CD14-positive monocyte (primary cell): ENCODE measurements at regions not wholly inside any gene's neighbourhood (a gene's known extent, or its start where the extent isn't known, plus 50 kb on each side); places are given as distances from the start of the nearest gene placed in this dataset.

ENCODE experiments used
- DNase-seq, 3 donors: peaks; one replicate each; pipeline ENCODE4 v3.0.0-alpha.2; 2011 to 2022
- H2AFZ ChIP-seq: 2 replicates; pipeline ENCODE4 v1.6.0; 2012; ENCODE audit warnings: mild to moderate bottlenecking, low read depth, low read length, inconsistent platforms; ENCODE audit not compliant: insufficient read depth, poor library complexity, severe bottlenecking
- H3K27ac ChIP-seq, 2 donors: 1 replicate in 1 of 2; 2 replicates in 1 of 2; pipeline ENCODE4 v1.5.1; 2012 to 2013; ENCODE audit warnings: low read length in 2 of 2, control low read depth in 1 of 2, inconsistent platforms in 1 of 2, low read depth in 1 of 2, mild to moderate bottlenecking in 1 of 2
- H3K27me3 ChIP-seq, 2 donors: one replicate each; pipeline versions ENCODE4 v1.6.0 to v1.6.1; 2011 to 2013; ENCODE audit warnings: low read length in 2 of 2; ENCODE audit not compliant: control insufficient read depth in 2 of 2, insufficient read depth in 2 of 2
- H3K36me3 ChIP-seq, 2 donors: replicated peaks in 1 of 2; 1 replicate in 1 of 2; 2 replicates in 1 of 2; pipeline versions ENCODE4 v1.5.1 to v1.6.1; 2012 to 2013; ENCODE audit warnings: low read length in 2 of 2, control low read depth in 1 of 2, inconsistent platforms in 1 of 2, mild to moderate bottlenecking in 1 of 2; ENCODE audit not compliant: insufficient read depth in 2 of 2, control insufficient read depth in 1 of 2
- H3K4me1 ChIP-seq, 2 donors: 1 replicate in 1 of 2; 2 replicates in 1 of 2; pipeline versions ENCODE4 v1.5.1 to v1.6.1; 2012 to 2013; ENCODE audit warnings: low read length in 2 of 2, control low read depth in 1 of 2, inconsistent platforms in 1 of 2, mild to moderate bottlenecking in 1 of 2, moderate library complexity in 1 of 2; ENCODE audit not compliant: insufficient read depth in 2 of 2, control insufficient read depth in 1 of 2
- H3K4me2 ChIP-seq: replicated peaks from 2 replicates; pipeline ENCODE3; 2012; ENCODE audit warnings: low read length, moderate library complexity, mild to moderate bottlenecking; ENCODE audit not compliant: poor library complexity, severe bottlenecking; ENCODE audit errors: extremely low read depth
- H3K4me3 ChIP-seq, 3 experiments: fragments of 200-600 bp in 1 of 3; sonication (generic) in 1 of 3; replicated peaks in 1 of 3; 1 replicate in 2 of 3; 2 replicates in 1 of 3; pipeline ENCODE4 v1.5.1; 2011 to 2013; ENCODE audit warnings: low read length in 3 of 3, mild to moderate bottlenecking in 3 of 3, control low read depth in 2 of 3, low read depth in 2 of 3, inconsistent platforms in 1 of 3, moderate library complexity in 1 of 3
- H3K79me2 ChIP-seq: 2 replicates; pipeline ENCODE4 v1.6.0; 2012; ENCODE audit warnings: mild to moderate bottlenecking, control low read depth, inconsistent platforms, low read length, moderate library complexity; ENCODE audit not compliant: insufficient read depth
- H3K9ac ChIP-seq: 2 replicates; pipeline ENCODE4 v1.6.0; 2017; ENCODE audit warnings: low read length, mild to moderate bottlenecking; ENCODE audit not compliant: insufficient read depth, poor library complexity, severe bottlenecking
- H3K9me3 ChIP-seq, 2 donors: replicated peaks in 1 of 2; 1 replicate in 1 of 2; 2 replicates in 1 of 2; pipeline versions ENCODE4 v1.5.1 to v1.6.1; 2012 to 2013; ENCODE audit warnings: low read length in 2 of 2, control low read depth in 1 of 2; ENCODE audit not compliant: control insufficient read depth in 1 of 2, insufficient read depth in 1 of 2
- H4K20me1 ChIP-seq: 2 replicates; pipeline ENCODE4 v1.6.0; 2012; ENCODE audit warnings: mild to moderate bottlenecking, low read length, control low read depth, moderate library complexity; ENCODE audit not compliant: insufficient read depth
- H3K27ac Mint-ChIP-seq, 7 donors: one replicate each; pipeline ENCODE4 v1.8.0; 2020; ENCODE audit warnings: mild to moderate bottlenecking in 7 of 7, mixed read lengths in 7 of 7, moderate library complexity in 6 of 7, inconsistent platforms in 2 of 7
- H3K27me3 Mint-ChIP-seq, 3 donors: one replicate each; pipeline ENCODE4 v1.8.0; 2021 to 2022; ENCODE audit warnings: low read depth in 3 of 3, mild to moderate bottlenecking in 3 of 3, mixed read lengths in 3 of 3, moderate library complexity in 3 of 3, inconsistent platforms in 1 of 3
- H3K36me3 Mint-ChIP-seq, 2 donors: one replicate each; pipeline ENCODE4 v1.8.0; 2020; ENCODE audit warnings: mixed read lengths in 2 of 2, inconsistent platforms in 1 of 2, mild to moderate bottlenecking in 1 of 2
- H3K4me1 Mint-ChIP-seq: one replicate; pipeline ENCODE4 v1.8.0; 2020; ENCODE audit warnings: mild to moderate bottlenecking, mixed read lengths
- H3K4me3 Mint-ChIP-seq, 2 donors: one replicate each; pipeline ENCODE4 v1.8.0; 2020; ENCODE audit warnings: mild to moderate bottlenecking in 2 of 2, mixed read lengths in 2 of 2, moderate library complexity in 1 of 2
- H3K9me3 Mint-ChIP-seq, 7 donors: one replicate each; pipeline ENCODE4 v1.8.0; 2020 to 2022; ENCODE audit warnings: mixed read lengths in 7 of 7, mild to moderate bottlenecking in 6 of 7, moderate library complexity in 6 of 7, inconsistent platforms in 2 of 7
- CTCF ChIP-seq: fragments of 200-600 bp; IDR thresholded peaks from one replicate; pipeline ENCODE4 v1.8.0; 2022; ENCODE audit warnings: antibody characterized with exemption, mild to moderate bottlenecking
- WGBS: methylation state at CpG from one replicate; pipeline ENCODE4 v1.1.5; 2013; ENCODE audit warnings: missing lambda C conversion rate; ENCODE audit not compliant: insufficient coverage; 5-methylcytosine and 5-hydroxymethylcytosine counted together
- intact Hi-C, 2 donors: fragments of 100-400 bp; cut with micrococcal nuclease; formaldehyde crosslinking; loops; one replicate each; pipeline versions ENCODE4 v1.15.0 to v1.15.1; 2023

GRCh38 chr1:23618586-23619083, 59.3 kb upstream of the ID3 start:
- Histone ChIP-seq H3K4me3 (no peak overlapping the region), H3K27ac (no peak overlapping the region)
- 100% methylated on average over 2 of the region's 7 CpGs for WGBS

GRCh38 chr1:23617084-23617521, 57.8 kb upstream of the ID3 start:
- peaks cover 30 to 47% of the 10 kb centered on the region in 2 donors for H3K27me3 ChIP-seq
- no peaks in the 10 kb centered on the region for H3K4me1 ChIP-seq
- H3K79me2 ChIP-seq = no peaks in the 10 kb centered on the region
- 100% methylated on average over 1 of the region's 8 CpGs for WGBS
- peaks cover 53 to 62% (median 60%) of the 10 kb centered on the region in 3 donors for H3K27me3 Mint-ChIP-seq
- no peak overlapping the region for H3K4me2 ChIP-seq
- no peak overlapping the region for H2AFZ ChIP-seq
- no peak overlapping the region for H3K27ac Mint-ChIP-seq
- no peaks in the 10 kb centered on the region for H3K36me3 Mint-ChIP-seq
- H4K20me1 ChIP-seq = no peaks in the 10 kb centered on the region
- H3K9me3 ChIP-seq = peaks cover 0 to 13% of the 10 kb centered on the region in 2 donors
- no peaks in the 10 kb centered on the region for H3K36me3 ChIP-seq
- no peak overlapping the region for H3K9ac ChIP-seq
- H3K4me3 ChIP-seq = no peak overlapping the region
- H3K9me3 Mint-ChIP-seq = peaks cover 0 to 13% (median 3%) of the 10 kb centered on the region in 7 donors
- H3K4me3 Mint-ChIP-seq = peak overlapping the region in 1 of 2 donors; percentile 47
- no peak for DNase-seq
- no peaks in the 10 kb centered on the region for H3K4me1 Mint-ChIP-seq
- TF ChIP-seq CTCF = no peak
- H3K27ac ChIP-seq = no peak overlapping the region
- intact Hi-C loops = no loop called here

More at GRCh38 chr1:23618586-23619083, 59.3 kb upstream of the ID3 start:
- Histone ChIP-seq H3K36me3 (no peaks in the 10 kb centered on the region), H3K4me2 (no peak overlapping the region), H3K9me3 (peaks cover 0 to 13% of the 10 kb centered on the region in 2 donors), H3K27me3 (peaks cover 30 to 53% of the 10 kb centered on the region in 2 donors), H3K79me2 (no peaks in the 10 kb centered on the region), H4K20me1 (no peaks in the 10 kb centered on the region), H2AFZ (no peak overlapping the region), H3K4me1 (no peaks in the 10 kb centered on the region), H3K9ac (no peak overlapping the region)
- Mint-ChIP-seq H3K27ac (no peak overlapping the region), H3K27me3 (peaks cover 62 to 69% (median 63%) of the 10 kb centered on the region in 3 donors), H3K36me3 (no peaks in the 10 kb centered on the region), H3K4me1 (no peaks in the 10 kb centered on the region), H3K4me3 (peak overlapping the region in 1 of 2 donors; percentile 76), H3K9me3 (peaks cover 0 to 13% (median 3%) of the 10 kb centered on the region in 7 donors)
- TF ChIP-seq CTCF = no peak
- DNase-seq = no peak
- intact Hi-C loops = no loop called here
